GM18909 (cell line): ENCODE measurements at regions not wholly inside any gene's neighbourhood (a gene's known extent, or its start where the extent isn't known, plus 50 kb on each side); places are given as distances from the start of the nearest gene placed in this dataset.

Experiments used
- ATAC-seq: cut with Tn5 transposase; IDR thresholded peaks from one replicate; pipeline ENCODE4 v1.9.1; 2021; ENCODE audit warnings: mild to moderate bottlenecking; ENCODE audit not compliant: unreplicated experiment, poor library complexity

DNA sequence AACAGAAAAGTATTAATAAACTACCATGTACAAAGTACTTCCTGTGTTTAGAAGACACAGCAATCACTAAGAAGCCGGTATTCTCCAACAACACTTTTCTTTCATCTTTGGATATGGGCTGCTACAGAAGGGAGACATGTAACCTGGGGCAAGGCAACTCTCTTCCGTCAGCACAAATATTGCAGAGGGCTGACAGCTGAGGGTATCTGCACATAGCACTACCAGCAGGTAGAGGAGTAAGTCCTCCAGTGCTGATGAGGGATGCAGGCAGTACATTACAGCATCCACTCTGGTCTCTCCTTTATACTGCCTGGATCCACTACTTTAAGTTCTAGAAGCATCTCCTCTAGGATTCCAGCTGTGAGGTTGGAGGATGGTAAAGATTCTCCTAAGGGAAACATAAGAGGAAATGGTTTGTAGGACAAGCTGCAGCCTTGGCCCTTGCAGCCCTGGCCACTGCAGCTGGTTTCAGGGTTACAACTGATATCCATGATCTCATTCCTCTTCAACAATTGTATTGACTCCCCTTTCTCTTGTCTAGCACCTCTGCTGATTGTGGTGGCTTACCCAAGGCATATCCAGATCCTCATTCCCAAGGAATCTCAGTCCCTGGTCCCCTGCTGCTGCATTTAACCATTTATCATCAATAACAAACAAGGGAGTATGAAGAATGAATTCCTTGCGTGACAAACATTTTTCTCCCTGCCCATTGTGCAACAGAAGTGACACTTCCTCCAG is 110.7 kb upstream of the ADGRF1 start:
- no peak for ATAC-seq

DNA sequence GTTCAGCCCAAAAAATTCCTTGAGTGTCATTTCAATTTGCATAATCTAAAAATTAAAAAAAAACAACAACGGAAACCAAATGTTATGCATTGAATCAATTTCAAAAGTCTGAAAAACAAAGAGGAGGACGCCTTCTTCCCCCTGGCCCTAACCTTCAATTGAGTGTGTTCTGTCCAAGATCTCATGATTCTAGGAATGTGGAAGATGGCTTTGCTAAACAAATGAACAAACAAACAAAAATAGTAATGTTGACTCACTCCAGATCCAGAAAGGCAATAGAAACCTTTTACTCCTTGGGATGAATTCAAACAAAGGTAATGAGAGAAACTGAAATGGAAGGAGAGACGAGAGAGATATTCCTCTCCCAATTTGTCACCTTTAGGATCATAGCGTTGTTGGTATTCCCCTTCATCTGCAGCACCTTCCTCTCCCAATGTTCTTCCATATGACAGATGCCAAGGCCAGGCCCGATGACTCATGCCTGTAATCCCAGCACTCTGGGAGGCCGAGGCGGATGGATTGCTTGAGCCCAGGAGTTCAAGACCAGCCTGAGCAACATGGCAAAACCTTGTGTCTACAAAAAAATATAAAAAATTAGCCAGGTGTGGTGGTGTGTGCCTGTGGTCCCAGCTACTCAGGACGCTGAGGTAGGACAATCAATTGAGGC is 109.2 kb upstream of the ADGRF1 start:
- ATAC-seq = no peak

DNA sequence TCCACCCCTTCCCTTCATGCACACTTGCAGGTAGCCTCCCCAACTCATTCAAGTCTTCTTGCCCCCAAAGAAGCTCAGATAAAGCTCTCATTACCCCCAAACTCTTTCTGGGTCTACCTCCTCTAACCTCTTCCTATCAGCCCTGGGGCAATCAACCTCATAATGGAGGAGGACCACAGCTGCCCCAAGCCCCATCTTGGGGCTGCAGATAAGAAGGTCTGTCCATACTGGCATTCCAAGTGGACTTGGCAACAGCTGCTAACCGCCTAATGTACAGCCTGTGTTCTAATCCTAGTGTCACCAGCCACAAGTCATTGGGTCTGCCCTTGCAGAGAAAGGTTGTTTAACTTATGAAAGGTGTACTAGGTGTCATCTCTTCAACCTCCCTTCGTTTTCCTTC is 107.4 kb upstream of the ADGRF1 start:
- ATAC-seq = no peak

DNA sequence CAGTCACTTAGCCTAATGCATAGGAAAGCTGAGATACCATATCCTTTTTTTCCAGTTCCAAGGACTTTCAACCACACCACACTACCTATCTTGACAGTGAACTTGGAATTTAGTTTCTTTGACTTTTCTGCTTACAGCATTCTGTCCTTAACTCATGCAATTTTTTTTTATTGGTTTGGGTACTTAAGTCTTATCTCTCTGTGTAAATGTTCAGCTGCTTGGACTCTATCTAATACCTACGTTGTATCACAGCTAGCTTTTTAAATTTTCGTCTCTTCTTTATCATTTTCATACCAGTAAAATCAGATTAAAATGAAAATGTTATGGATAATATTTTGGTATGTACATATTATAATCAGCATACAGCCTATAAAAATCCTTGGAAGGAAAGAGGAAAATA is 106.9 kb upstream of the ADGRF1 start:
- no peak for ATAC-seq

DNA sequence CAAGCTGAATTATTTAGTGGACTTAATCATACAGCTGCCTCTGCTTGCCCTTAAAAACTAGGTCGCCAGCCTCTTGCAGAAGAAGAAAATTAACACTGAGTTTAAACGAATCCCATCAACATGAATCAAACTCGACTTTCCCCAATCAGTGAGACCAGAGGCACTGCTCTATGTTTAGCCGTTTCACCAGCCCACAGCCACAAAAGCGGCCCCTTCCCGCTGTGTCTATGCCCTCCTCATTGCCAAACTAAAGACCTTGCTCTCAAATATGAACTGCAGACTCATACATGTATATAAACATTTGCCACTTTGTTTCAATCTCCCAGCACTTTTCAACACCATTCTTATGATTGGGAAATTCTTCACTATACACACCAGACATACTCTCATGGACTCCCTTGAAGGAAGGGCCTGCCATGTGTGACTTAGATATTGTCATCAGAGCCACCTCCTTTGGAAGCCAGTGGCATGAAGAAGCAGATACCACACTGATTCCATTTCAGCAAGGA is 105.8 kb upstream of the ADGRF1 start:
- ATAC-seq = no peak

DNA sequence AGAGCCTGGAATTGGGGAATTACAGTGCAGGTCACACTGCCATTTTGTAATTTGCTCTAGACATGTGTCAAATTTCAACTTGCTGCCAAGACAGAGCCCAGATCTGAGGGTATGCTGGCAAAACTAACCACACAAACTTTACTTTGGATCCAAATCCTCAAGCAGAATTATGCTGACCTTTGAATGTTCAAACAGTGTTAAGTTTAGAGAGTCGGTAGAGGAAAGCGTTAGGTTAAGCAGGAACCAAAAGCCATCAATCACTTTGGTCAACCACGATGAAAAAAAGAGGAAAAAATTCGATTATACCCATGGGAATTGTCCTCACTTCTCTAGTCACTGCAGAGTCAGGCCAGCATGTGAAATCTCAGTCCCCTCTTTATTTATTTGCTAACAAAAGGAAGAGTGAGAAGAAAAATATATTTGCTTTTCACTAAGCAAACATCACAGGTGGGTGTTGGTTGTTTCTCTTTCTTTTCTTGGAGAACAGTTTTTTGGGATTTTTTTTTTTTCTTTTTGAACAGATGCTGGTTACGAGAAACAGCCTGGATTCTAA is 105.1 kb upstream of the ADGRF1 start:
- ATAC-seq = no peak

DNA sequence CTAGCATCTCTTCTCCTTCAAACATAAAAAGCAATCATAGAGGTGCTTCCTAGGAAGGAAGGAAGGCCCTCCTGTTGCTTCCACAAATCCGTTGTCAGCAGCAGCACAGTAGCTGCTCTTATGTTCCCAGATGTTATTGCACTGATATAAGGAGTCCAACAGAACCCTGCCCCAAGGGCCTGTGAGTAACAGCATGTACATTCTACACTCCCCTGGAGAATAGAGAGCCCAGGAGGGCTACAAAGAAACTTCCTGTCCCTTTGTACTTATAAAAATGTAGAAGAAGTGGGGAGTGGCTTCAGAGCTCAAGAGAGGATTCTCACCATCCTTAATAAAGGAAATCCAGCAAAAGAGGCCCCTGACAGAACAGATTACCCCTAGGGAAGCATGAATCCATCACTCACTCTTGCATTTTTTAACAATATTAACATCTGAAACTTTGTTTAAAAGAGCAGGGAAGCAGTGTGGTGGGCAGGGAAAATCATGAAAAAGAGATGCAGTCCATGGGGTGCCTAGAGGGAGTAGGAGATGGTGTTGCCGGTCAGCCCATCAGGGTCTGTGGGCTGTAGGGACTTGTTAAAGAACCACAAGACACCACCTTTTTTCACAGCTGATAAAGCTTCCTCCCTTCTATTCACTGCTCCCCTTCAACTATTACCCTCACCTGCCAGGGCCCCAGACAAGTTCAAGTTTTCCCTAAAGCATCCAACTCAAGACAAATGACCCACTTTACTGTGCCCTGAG is 104.5 kb upstream of the ADGRF1 start:
- ATAC-seq = no peak

DNA sequence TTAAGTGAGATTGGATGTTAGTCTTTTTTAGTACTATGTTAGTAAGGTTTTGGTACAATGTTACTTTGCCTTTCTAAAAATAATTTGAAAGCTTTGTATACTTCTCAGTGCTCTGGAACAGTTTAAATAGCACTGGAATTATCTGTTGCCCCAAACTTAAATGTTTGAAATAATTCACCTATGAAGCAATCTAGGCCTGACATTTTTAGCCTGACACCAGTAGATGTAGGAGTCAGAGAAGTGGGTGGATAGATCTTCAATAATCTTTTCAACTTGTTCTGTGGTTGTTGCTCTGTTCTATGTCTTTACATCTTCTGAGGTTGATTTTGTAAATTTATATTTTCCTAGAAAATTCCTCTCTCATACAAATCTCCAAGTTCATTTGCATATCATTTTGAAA is 103.1 kb upstream of the ADGRF1 start:
- ATAC-seq = no peak

DNA sequence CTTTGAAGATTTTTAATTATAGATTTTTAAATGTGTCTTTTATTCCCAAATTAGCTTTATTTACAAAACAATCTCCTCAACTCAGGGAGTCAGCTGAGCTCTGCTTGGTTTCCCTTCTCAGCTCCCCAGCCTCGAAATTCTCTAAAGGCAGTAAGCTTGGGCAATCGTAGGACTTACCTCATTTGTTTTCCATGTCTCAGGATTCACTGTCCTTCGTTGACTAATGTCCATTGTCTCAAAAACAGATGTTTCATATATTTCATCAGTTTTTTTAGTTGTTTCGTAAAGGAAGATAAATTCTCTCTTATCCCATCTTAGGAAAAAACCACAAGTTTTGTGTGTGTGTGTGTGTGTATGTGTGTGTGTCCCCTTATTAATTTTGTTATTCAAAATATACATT is 102.2 kb upstream of the ADGRF1 start:
- ATAC-seq = no peak

DNA sequence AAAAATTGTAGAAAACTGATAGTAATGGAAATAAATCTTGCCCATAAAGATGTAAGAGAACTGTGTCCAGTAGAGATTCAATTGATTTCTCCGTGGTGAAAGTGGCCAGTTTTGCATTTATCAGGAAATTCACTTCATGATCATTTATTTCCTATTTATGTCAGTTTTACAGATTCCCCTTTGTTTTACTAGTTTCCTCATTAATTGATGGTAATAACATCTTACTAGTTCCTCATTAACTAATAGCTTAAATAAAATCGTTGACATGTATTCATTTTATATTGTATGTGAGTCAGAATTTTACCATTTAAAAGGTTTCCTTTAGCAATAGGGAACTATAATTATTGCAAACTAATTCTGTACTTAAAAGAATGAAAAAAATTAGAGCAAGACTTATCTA is 99.8 kb upstream of the ADGRF1 start:
- ATAC-seq = no peak

DNA sequence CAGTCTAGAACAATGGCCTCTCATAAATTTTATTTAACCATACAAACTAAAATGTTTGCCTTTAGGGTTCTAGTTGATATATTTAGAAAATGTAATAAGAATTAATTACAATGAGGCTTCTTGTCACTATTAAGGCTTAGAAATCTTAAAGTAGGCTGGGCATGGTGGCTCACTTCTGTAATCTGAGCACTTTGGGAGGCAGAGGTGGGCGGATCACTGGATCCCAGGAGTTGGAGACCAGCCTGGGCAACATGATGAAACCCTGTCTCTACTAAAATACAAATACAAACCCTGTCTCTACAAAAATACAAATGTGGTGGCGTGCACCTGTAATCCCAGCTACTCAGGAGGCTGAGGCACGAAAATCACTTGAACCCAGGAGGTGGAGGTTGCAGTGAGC is 99.0 kb upstream of the ADGRF1 start:
- ATAC-seq = no peak

DNA sequence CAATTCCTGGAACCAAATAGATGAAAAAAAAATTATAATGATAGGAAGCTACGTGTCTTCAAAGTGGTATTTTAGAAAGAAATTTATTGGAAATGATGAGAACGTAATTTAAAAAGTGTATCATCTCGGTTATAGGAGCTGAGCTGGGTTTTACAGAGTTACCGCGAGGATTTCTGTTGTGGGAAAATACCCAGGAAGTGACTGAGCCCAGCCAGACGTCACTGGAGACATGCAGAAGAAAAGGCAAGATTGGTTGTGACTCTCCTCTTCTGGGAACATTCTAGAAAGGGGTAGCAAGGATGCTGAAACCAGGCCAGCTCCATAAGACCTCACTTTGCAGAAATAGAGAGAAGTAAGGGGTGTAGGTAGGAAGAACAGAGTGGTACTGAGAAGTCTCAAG is 95.9 kb upstream of the ADGRF1 start:
- no peak for ATAC-seq

DNA sequence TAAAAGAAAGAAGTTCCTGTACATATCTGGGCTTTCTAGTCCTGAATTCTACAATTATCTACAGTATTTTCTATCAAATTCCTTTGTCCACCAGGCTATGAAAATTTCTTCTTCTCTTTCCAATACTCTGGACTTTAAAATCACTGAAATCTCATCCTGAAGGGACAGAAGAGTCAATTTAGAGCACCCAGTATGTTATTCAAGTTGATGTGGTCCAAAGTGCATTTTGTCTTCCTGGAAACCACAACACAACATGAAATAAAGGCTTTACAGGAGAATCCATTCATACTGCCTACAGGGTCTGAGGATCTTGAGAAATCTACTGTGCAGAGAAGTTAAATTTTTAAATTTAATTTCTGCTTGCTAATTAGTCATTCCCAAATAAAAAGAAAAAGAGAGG is 94.9 kb upstream of the ADGRF1 start:
- ATAC-seq = no peak

DNA sequence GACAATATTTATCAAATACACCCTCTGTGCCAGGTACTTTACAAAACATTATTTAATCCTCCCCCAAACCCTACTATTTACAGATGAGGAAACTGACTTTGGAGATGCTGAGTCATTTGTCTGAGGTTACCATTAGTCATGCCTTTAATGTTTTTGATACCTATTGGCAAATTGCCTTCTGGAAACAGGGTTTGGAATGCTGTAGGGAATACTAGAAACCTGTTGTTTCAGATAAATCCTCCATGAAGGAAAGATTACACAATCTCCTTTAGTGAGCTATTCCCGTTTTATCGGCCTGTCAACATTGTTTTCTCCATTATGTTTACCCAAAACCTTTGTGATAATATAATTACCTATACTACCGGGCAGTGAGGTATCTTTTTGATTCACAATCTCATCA is 93.6 kb upstream of the ADGRF1 start:
- ATAC-seq = no peak

DNA sequence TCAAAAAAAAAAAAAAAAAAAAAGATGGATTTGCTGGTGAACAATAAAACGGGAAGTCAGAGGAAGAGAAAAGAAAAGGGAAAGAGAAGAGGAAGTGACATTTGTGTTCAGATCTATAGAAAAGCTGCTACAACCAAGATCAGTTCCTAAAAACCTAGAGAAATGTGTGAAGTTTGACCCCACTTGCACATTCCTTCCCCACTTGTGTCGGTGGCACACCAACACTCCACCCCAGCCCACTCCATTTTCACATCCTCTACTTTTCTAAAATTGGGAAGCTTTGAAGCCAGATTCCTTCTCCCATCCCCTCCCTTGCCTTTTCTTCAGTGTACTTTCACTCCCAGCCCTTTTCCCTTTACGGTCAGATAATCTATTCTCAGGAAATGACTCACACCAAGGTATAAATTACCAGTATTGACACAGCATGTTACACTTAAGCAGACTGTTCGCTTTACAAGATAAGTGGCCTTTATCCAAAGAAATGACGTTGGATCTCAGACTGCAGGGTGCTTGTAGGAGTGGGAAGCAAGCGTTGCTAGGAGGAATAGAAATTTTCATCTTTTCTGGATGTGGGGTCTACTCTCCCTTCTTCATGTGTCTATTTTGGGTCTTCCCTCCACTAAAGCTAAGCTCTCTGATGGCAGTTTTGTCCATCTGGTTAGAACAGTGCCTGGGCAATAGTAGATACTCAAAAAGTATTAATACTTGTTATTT is 92.5 kb upstream of the ADGRF1 start:
- ATAC-seq = no peak

DNA sequence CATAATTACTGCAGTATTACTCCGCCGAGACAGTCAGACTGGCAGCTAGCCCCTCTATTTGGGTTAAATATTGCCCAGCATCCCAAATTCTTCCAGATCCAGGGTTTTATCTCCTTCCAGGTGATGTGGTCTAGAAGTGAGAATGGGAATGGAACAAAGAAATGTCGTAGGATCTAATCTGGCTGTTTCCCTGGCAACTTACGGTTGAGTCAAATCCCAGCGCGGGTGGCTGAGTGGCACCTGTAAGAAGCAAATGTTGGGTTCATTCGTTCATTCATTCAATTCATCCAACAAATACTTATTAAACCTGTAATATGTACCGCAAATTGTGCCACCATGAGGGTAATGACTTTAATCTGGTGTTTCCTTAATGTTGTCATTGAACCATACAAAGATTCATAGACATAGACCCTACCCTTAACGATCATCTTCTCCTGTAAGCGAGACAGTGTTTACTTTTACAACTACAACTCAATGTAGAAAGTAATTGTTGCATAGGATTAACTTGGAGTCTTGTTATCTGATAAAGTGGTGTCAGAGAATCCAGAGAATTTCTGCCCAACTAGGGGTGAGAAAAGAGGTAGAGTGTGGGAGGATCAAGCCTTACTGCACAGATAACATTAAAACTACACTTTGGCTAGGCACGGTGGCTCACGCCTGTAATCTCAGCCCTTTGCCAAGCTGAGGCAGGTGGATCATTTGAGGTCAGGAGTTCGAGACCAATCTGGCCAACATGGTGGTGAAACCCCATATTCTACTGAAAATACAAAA is 91.3 kb upstream of the ADGRF1 start:
- no peak for ATAC-seq

DNA sequence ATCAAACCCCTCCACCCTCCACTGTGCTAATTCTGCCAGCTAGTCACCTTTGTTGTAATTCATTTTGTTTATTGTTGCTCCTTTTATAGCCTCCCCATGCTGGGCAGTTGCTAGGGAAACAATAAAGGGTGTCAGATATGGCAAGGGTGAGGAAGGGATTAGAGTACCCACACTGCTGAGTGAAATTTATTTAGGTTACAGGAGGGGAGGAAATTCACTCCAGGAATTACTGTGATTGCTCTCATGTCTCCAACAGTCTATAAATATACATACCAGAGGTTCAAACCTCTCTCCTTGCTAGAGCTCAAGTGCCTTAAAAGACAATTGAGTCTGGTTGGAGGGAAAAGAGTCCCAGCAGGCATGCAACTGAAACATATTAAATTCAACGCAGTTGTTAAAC is 90.6 kb upstream of the ADGRF1 start:
- no peak for ATAC-seq

DNA sequence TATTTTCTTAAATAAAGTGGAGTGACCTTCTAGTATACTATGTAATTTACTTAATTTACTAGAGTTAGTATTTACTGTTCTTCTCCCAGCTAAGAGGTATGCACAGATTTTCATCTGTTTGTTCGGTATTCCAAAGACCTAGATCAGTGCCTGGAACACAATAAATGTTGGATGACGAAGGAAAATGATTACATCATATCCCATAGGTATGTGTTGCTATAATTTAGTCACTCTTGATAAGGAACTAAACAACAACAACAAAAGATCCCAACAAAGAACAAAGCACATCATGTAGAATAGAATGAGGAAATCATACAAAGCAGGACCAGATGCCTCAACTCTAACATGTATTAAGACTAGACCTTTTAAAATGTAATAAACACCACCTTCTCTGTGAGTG is 89.6 kb upstream of the ADGRF1 start:
- ATAC-seq = no peak

DNA sequence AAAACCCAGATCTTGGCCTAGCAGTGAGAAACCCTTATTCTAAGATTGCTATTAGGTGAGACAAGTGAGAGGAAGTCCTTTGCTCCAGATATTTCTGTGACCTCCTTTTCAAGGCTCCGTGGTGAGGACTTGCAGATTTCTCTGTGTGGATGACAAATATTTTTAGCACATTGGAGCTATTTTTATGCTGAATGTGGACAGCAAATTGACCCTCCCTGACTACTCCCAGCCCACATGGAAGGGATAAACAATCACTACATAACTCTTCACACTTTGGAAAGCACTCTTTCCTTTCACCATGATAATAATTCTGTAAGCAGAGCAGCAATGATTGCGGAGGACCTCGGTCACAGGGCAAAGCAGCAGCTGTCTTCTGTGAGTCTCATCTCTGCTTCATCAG is 88.0 kb upstream of the ADGRF1 start:
- ATAC-seq = no peak

DNA sequence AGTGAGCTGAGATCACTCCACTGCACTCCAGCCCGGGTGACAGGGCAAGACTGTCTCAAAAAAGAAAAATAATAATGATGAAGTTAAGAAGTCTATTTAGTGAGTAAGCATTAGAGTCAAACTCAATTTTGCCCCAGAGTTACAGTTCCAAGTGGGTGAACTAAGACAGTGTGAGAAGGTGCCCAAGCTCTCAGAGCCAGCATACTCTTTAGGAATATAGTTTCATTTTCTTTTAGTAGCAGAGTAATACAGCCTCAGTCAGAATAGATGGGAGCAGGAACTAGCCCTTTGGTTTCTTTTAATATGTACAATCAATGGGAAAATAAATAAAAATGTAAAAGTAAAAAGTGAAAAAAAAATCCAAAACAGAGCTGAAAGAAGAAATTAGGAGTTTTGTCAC is 87.0 kb upstream of the ADGRF1 start:
- ATAC-seq = no peak
